Colonic mucosa (tissue), 4 donors: ENCODE measurements at regions not wholly inside any gene's neighbourhood (a gene's known extent, or its start where the extent isn't known, plus 50 kb on each side); places are given as distances from the start of the nearest gene placed in this dataset.

Experiments
- DNase-seq: peaks from one replicate; pipeline ENCODE4 v3.0.0-alpha.2; 2020
- H3K27ac ChIP-seq: fragments of 200-600 bp; one replicate; pipeline ENCODE4 v1.8.0; 2021
- H3K27me3 ChIP-seq: fragments of 200-600 bp; one replicate; pipeline ENCODE4 v1.8.0; 2021
- H3K36me3 ChIP-seq: fragments of 200-600 bp; one replicate; pipeline ENCODE4 v1.8.0; 2021
- H3K4me1 ChIP-seq: fragments of 200-600 bp; one replicate; pipeline ENCODE4 v1.8.0; 2021; ENCODE audit warnings: mild to moderate bottlenecking
- H3K4me3 ChIP-seq: fragments of 200-600 bp; one replicate; pipeline ENCODE4 v1.8.0; 2021
- H3K9ac ChIP-seq, 2 donors: one replicate each; pipeline ENCODE4 v1.7.0; 2013; ENCODE audit warnings: control low read depth in 2 of 2, low read depth in 2 of 2, low read length in 2 of 2
- H3K9me3 ChIP-seq: fragments of 200-600 bp; one replicate; pipeline ENCODE4 v1.8.0; 2021
- intact Hi-C: fragments of 100-400 bp; cut with DNase I; formaldehyde crosslinking; loops from one replicate; pipeline ENCODE4 v1.14.1; 2022
- TF ChIP-seq, protein P1 (sequence below): fragments of 200-600 bp; IDR thresholded peaks from one replicate; pipeline ENCODE4 v1.8.0; 2022; ENCODE audit warnings: antibody characterized with exemption, mild to moderate bottlenecking
- donor health status: healthy.
- donor health status: DM: no; HTN: no; CAD: no.
- donor health status: DM: no; HTN: no; CAD: no.

DNA sequence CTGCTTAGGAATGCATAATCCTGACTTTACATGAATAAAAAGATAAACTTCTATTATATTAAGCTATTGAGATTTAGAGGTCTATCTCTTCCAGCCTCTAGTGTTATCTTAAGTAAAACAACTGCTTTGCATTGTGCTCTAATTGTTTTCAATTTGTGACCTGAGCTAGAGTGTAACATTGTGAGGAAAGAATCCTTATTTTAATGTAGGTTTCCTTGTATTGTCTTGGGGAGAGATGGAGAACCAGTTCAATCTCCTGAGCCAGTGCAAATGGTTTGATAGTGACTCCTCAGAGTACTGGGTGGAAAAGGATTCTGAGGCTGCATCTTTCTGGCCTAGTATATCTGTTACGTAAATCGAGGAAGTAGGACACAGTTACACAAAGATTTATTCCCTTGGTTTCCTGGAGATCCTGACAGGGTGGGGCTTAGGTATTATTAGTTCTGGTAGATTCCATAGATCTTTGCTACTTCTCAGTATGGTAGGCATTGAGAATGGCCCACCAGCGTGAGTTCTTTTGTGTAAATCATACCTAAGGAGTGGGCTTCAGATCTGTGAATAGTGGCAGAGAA lies 683.5 kb upstream of the CCDC179 start:
- no peak for DNase-seq
- H3K27me3 ChIP-seq: no peaks in the 10 kb centered on the region
- H3K9ac ChIP-seq: no peak overlapping the region
- no peak overlapping the region for H3K4me3 ChIP-seq
- intact Hi-C loops: no loop called here
- no peaks in the 10 kb centered on the region for H3K9me3 ChIP-seq
- TF ChIP-seq, protein P1, sequence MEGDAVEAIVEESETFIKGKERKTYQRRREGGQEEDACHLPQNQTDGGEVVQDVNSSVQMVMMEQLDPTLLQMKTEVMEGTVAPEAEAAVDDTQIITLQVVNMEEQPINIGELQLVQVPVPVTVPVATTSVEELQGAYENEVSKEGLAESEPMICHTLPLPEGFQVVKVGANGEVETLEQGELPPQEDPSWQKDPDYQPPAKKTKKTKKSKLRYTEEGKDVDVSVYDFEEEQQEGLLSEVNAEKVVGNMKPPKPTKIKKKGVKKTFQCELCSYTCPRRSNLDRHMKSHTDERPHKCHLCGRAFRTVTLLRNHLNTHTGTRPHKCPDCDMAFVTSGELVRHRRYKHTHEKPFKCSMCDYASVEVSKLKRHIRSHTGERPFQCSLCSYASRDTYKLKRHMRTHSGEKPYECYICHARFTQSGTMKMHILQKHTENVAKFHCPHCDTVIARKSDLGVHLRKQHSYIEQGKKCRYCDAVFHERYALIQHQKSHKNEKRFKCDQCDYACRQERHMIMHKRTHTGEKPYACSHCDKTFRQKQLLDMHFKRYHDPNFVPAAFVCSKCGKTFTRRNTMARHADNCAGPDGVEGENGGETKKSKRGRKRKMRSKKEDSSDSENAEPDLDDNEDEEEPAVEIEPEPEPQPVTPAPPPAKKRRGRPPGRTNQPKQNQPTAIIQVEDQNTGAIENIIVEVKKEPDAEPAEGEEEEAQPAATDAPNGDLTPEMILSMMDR: no peak
- H3K27ac ChIP-seq: no peak overlapping the region
- no peaks in the 10 kb centered on the region for H3K4me1 ChIP-seq
- H3K36me3 ChIP-seq: no peaks in the 10 kb centered on the region

DNA sequence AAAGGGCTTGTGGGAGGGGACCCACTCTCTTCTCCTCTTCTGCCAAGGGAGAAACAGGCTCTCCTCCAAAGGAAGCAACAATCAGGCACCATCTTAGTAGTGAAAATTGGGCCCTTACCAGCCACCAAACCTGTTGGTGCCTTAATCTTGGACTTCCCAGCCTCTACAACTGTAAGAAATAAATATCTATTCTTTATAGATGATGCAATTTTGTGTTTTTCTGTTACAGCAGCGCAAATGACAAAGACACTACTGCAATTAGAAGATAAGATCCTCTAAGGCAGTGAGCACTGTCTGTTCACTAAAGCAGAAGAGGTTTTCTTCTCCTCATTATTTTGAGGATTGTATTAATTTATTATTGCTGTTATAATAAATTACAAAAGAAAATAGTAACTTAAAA lies 691.4 kb upstream of the CCDC179 start:
- intact Hi-C loops: no loop called here
- no peaks in the 10 kb centered on the region for H3K27me3 ChIP-seq
- no peaks in the 10 kb centered on the region for H3K36me3 ChIP-seq
- no peak overlapping the region for H3K4me3 ChIP-seq
- no peaks in the 10 kb centered on the region for H3K9me3 ChIP-seq
- H3K9ac ChIP-seq: no peak overlapping the region
- no peak for DNase-seq
- H3K27ac ChIP-seq: no peak overlapping the region
- H3K4me1 ChIP-seq: no peaks in the 10 kb centered on the region
- TF ChIP-seq, protein P1: no peak

DNA sequence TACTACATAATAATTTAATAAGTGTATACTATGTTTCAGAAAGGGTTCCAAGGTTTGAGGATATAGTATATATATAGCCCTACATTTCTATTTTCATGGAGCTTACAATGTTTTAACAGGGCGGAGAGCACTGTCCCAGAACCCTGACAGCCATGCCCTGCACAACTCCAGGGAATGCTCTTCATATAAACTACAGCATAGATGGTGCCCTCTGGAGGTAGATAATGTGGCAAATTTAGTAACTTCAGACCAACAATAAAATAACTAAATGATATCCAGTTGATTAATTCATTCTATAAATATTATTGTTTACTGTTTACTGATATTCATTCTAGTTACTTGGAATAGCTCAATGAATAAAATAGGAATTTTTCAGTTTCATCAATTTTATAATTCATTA lies 693.7 kb upstream of the CCDC179 start:
- Histone ChIP-seq H3K4me3 (no peak overlapping the region), H3K9me3 (no peaks in the 10 kb centered on the region), H3K27me3 (no peaks in the 10 kb centered on the region), H3K36me3 (no peaks in the 10 kb centered on the region), H3K27ac (no peak overlapping the region), H3K4me1 (no peaks in the 10 kb centered on the region), H3K9ac (no peak overlapping the region)
- intact Hi-C loops: no loop called here
- no peak for DNase-seq
- TF ChIP-seq, protein P1: no peak

DNA sequence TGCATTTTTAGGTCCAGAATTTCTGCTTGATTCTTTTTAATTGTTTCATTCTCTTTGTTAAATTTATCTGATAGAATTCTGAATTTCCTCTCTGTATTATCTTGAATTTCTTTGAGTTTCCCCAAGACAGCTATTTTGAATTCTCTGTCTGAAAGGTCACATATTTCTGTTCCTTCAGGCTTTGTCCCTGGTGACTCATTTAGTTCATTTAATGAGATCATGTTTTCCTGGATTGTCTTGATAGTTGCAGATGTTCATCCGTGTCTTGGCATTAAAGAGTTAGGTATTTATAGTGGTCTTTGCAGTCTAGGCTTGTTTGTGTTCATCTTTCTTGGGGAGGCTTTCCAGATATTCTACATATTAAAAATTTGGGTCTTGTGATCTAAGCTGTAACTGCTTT lies 694.8 kb upstream of the CCDC179 start:
- H3K4me1 ChIP-seq: no peaks in the 10 kb centered on the region
- no peaks in the 10 kb centered on the region for H3K27me3 ChIP-seq
- no peaks in the 10 kb centered on the region for H3K36me3 ChIP-seq
- H3K9me3 ChIP-seq: no peaks in the 10 kb centered on the region
- H3K9ac ChIP-seq: no peak overlapping the region
- H3K4me3 ChIP-seq: no peak overlapping the region
- no peak for DNase-seq
- TF ChIP-seq, protein P1: no peak
- no peak overlapping the region for H3K27ac ChIP-seq
- intact Hi-C loops: no loop called here

DNA sequence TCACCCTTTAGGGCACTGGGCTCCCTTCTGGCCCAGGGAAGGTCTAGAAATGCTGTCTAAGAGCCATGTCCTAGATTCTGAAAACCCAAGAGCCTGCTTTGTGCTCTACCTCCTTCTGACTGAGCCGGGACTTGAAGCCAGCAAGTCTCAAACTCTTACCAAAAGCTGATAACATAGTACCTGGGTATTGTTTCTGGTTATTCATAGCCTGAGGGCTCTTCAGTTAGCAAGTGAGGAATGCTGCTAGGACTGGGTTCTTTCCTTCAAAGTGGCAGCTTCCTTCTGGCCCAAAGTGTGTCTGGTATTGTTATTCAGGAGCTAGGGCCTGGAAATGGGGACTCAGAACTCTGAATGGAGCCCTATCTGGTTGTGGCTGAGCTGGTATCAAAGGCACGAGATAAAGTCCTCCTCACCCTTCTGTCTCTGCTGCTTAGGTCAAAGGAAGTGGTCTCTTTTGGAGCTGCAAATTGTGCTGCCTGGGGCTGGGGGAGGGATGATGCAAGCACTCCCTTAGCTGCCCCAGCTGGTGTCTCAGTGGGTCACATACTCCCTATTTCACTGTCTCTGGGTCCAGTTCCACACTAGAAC lies 696.0 kb upstream of the CCDC179 start:
- H3K4me1 ChIP-seq: no peaks in the 10 kb centered on the region
- no peak overlapping the region for H3K9ac ChIP-seq
- H3K36me3 ChIP-seq: no peaks in the 10 kb centered on the region
- H3K27ac ChIP-seq: no peak overlapping the region
- TF ChIP-seq, protein P1: no peak
- no peak for DNase-seq
- no peaks in the 10 kb centered on the region for H3K27me3 ChIP-seq
- H3K4me3 ChIP-seq: no peak overlapping the region
- intact Hi-C loops: no loop called here
- no peaks in the 10 kb centered on the region for H3K9me3 ChIP-seq
